K562 (cell line): ENCODE measurements at regions not wholly inside any gene's neighbourhood (a gene's known extent, or its start where the extent isn't known, plus 50 kb on each side); places are given as distances from the start of the nearest gene placed in this dataset.

ENCODE experiments used
- ATAC-seq: fragments of 200-7000 bp; cut with Tn5 transposase; 3 replicates; pipeline ENCODE4 v1.9.1; 2020; ENCODE audit warnings: moderate library complexity
- BruUV-seq: library from RNA; stranded (reverse); fragments of 400-500 nt; replicated peaks from 2 replicates; lab custom pipeline; 2021; lab: Mats Ljungman, UMichigan
- CTCF ChIA-PET: fragments of 300-600 bp; formaldehyde crosslinking; extraction: SDS; loops from one replicate; lab custom pipeline; 2021; ENCODE audit warnings: low intra/inter-chr PET ratio; lab: Yijun Ruan, JAX
- POLR2A ChIA-PET: fragments of 300-600, 350-650 bp; sonication (Branson Sonifier 250); formaldehyde crosslinking; extraction: SDS; loops from one replicate; lab custom pipeline; 2021; ENCODE audit warnings: antibody characterized with exemption, inconsistent platforms; lab: Yijun Ruan, JAX
- DNase-seq, 4 experiments: peaks; one replicate each; pipeline versions ENCODE4 v3.0.0 to v3.0.0-alpha.2; 2011 to 2018; ENCODE audit warnings: low spot score in 3 of 4, mixed read lengths in 3 of 4; ENCODE audit errors: extremely low read depth in 1 of 4
- FAIRE-seq: peaks from 2 replicates; lab custom pipeline; 2011; peaks lifted over from hg19 to GRCh38; lab: Jason Lieb, UNC
- H2AFZ ChIP-seq: 2 replicates; pipeline ENCODE4 v1.6.0; 2011; ENCODE audit warnings: low read depth, low read length, control low read depth, inconsistent platforms
- H3K27ac ChIP-seq: fragments of 200-600 bp; 3 replicates; pipeline ENCODE4 v1.8.0; 2011; ENCODE audit warnings: low read depth, mild to moderate bottlenecking, control low read depth, inconsistent platforms, low read length, moderate library complexity, mixed read lengths; ENCODE audit errors: extremely low read depth
- H3K27me3 ChIP-seq, 2 experiments: fragments of 300-600 bp in 1 of 2; 2 replicates in 1 of 2; 3 replicates in 1 of 2; pipeline versions ENCODE4 v1.6.0 to v1.8.0; 2011; ENCODE audit warnings: inconsistent platforms in 2 of 2, low read length in 2 of 2, mild to moderate bottlenecking in 1 of 2, mixed read lengths in 1 of 2, moderate library complexity in 1 of 2; ENCODE audit not compliant: control insufficient read depth in 2 of 2, insufficient read depth in 2 of 2
- H3K36me3 ChIP-seq: fragments of 300-600 bp; 3 replicates; pipeline ENCODE4 v1.8.0; 2011; ENCODE audit warnings: mild to moderate bottlenecking, low read length, inconsistent platforms; ENCODE audit not compliant: control insufficient read depth, insufficient read depth
- H3K4me1 ChIP-seq, 2 experiments: fragments of 200-600 bp in 1 of 2; replicated peaks in 1 of 2; 2 replicates in 1 of 2; 3 replicates in 1 of 2; pipeline versions ENCODE4 v1.5.1 to v1.8.0; 2011; ENCODE audit warnings: inconsistent platforms in 2 of 2, low read length in 2 of 2, mild to moderate bottlenecking in 1 of 2, mixed read lengths in 1 of 2, moderate library complexity in 1 of 2; ENCODE audit not compliant: control insufficient read depth in 2 of 2, insufficient read depth in 2 of 2
- H3K4me2 ChIP-seq: 2 replicates; pipeline ENCODE4 v1.6.1; 2011; ENCODE audit warnings: low read length, control low read depth, inconsistent platforms, mixed read lengths; ENCODE audit not compliant: insufficient read depth
- H3K4me3 ChIP-seq: fragments of 200-600 bp; sonication (generic), shearing (Covaris generic); 2 replicates; pipeline ENCODE4 v1.5.1; 2016; ENCODE audit warnings: control low read depth, inconsistent platforms
- H3K79me2 ChIP-seq: fragments of 200-600 bp; 3 replicates; pipeline ENCODE4 v1.8.0; 2011; ENCODE audit warnings: low read length, inconsistent platforms; ENCODE audit not compliant: control insufficient read depth, insufficient read depth
- H3K9ac ChIP-seq, 2 experiments: 2 replicates each; pipeline versions ENCODE4 v1.6.0 to v1.6.1; 2011; ENCODE audit warnings: low read depth in 2 of 2, low read length in 2 of 2, control low read depth in 1 of 2, inconsistent platforms in 1 of 2, mild to moderate bottlenecking in 1 of 2, mixed read lengths in 1 of 2; ENCODE audit not compliant: insufficient read depth in 1 of 2
- H3K9me1 ChIP-seq: one replicate; pipeline ENCODE4 v1.6.0; 2011; ENCODE audit warnings: inconsistent platforms, mild to moderate bottlenecking, low read length, moderate library complexity; ENCODE audit not compliant: control insufficient read depth, insufficient read depth
- H3K9me3 ChIP-seq: replicated peaks from 2 replicates; pipeline ENCODE4 v1.5.1; 2011; ENCODE audit warnings: low read depth, low read length, inconsistent platforms; ENCODE audit not compliant: control insufficient read depth, insufficient read depth
- H4K20me1 ChIP-seq: replicated peaks from 2 replicates; pipeline ENCODE4 v1.6.1; 2011; ENCODE audit warnings: low read length, inconsistent platforms, mixed read lengths; ENCODE audit not compliant: control insufficient read depth, insufficient read depth
- HLTF ChIP-seq: fragments of 450-650 bp; IDR thresholded peaks from 2 replicates; pipeline ENCODE4 v1.6.1; 2016
- RFX1 ChIP-seq: fragments of 450-650 bp; IDR thresholded peaks from 2 replicates; pipeline ENCODE4 v1.6.1; 2016; ENCODE audit warnings: mild to moderate bottlenecking, moderate library complexity
- ZNF263 ChIP-seq: sonication (generic); formaldehyde crosslinking; IDR thresholded peaks from 2 replicates; pipeline ENCODE4 v1.8.0; 2022; ENCODE audit warnings: mild to moderate bottlenecking, missing genetic modification reagents, borderline replicate concordance
- WGBS: fragments of 100-300 bp; shearing (Covaris generic); methylation state at CpG from one replicate; pipeline ENCODE4 v1.1.6; 2016; ENCODE audit warnings: low coverage, mixed read lengths; ENCODE audit not compliant: insufficient coverage; ENCODE audit errors: missing lambda C conversion rate; 5-methylcytosine and 5-hydroxymethylcytosine counted together
- in situ Hi-C: fragments of 300-500 bp; cut with MboI; formaldehyde crosslinking; loops from 4 replicates; pipeline ENCODE4 v1.15.0; 2018; ENCODE audit warnings: inconsistent platforms, mixed read lengths
- intact Hi-C: fragments of 100-400 bp; cut with micrococcal nuclease; formaldehyde crosslinking; loops from 2 replicates; pipeline ENCODE4 v1.14.2; 2022

DNA sequence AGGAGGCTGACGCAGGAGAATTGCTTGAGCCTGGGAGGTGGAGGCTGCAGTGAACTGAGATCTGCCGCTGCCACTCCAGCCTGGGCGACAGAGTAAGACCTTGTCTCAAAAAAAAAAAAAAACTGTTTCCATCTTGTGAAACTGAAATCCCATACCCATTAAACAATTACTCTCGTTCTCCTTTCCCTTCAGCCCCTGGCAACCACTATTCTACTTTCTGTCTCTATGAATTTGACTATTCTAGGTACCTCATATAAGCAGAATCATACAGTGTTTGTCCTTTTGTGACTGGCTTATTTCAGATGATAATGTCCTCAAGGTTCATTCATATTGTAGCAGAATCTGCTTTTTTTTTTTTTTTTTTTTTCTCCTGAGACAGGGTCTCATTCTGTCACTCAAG, 51.5 kb upstream of the UBE2E1 start:
- FAIRE-seq (no peak), ATAC-seq (no peak)
- no peaks in the 10 kb centered on the region for H3K9me1 ChIP-seq
- no peak overlapping the region for H3K4me3 ChIP-seq
- in situ Hi-C loops = no loop called here
- 23% methylated on average over 4 of the region's 4 CpGs for WGBS
- H3K4me2 ChIP-seq = no peak overlapping the region
- H2AFZ ChIP-seq = no peak overlapping the region
- POLR2A ChIA-PET = no interaction called here
- no peaks in the 10 kb centered on the region for H3K4me1 ChIP-seq
- CTCF ChIA-PET = no interaction called here
- H3K9me3 ChIP-seq = no peaks in the 10 kb centered on the region
- TF ChIP-seq HLTF (no peak), ZNF263 (CRISPR knock-in tag) (no peak), RFX1 (no peak)
- TF ChIP-seq, all 486 proteins: peak for 0
- H3K9ac ChIP-seq = no peak overlapping the region
- H3K79me2 ChIP-seq = no peaks in the 10 kb centered on the region
- no peaks in the 10 kb centered on the region for H4K20me1 ChIP-seq
- H3K27me3 ChIP-seq = peaks cover 17 to 34% of the 10 kb centered on the region in 2 experiments
- H3K36me3 ChIP-seq = no peaks in the 10 kb centered on the region
- BruUV-seq = no TSS peak
- intact Hi-C loops = no loop called here
- H3K27ac ChIP-seq = no peak overlapping the region
- no peak for DNase-seq
